ENCODE measurements at regions not wholly inside any gene's neighbourhood (a gene's known extent, or its start where the extent isn't known, plus 50 kb on each side); places are given as distances from the start of the nearest gene placed in this dataset.

- TF ChIP-seq EZH2 (IDR thresholded peaks at IDR 0.05; ENCODE audit: borderline replicate concordance, low read depth, low read length, poor library complexity, severe bottlenecking): no peak
- no peak for TF ChIP-seq CTCF (conservative IDR thresholded peaks at IDR 0.05; ENCODE audit: low read depth, low read length)
Observed at GRCh38 chr5:87661784-87662566, 249.2 kb upstream of the CCNH start.

All from A673 (cell line).